NCI-H2029 (cell line): ENCODE measurements at regions not wholly inside any gene's neighbourhood (a gene's known extent, or its start where the extent isn't known, plus 50 kb on each side); places are given as distances from the start of the nearest gene placed in this dataset.
A peak's percentile ranks its signal among the peaks of the same experiment; 100 is the strongest.
"Not testable (repeated sequence)": the region's sequence is repeated elsewhere in the genome, so short reads cannot be mapped to it uniquely, and the experiment has no call there.

Experiments used
- DNase-seq: peaks from one replicate; lab custom pipeline; 2025; lab: John Stamatoyannopoulos, UW

DNA sequence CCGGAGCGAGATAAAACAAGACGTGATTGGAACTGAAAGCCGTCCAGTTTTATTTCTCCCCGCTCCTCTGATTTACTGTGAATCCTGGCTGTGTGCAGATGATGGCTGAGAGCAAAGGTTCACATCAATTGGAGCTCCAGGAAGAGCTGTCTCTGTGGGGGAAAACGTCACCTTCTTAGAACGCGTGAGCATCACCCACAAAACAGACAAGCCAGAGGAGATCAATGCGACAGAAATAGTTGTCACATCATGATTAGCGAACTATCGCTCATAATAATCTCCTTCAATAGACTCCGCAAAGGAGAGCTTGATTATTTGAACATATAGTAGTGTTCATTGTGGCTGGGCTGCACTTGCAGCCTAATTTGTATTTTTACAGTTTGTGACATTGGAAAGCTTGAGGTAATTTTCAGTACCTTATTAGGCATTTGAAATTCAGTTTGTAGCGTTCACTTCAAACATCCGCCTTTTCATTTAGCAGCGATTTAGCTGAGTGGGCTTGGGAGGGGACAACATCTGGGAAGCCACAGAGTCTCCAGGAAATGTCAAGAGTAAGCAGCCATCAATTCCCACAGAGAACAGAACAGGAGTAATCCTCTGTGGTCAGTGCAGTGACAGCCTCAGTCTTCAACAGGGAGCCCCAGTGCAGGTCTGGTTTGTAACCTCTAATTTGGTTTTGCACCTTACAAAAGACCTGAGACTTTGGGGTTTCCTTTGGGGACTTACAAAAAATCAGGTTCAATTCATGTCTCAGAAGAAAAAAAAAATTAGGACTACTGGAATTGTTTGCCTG, 276.8 kb upstream of the PFKP start:
- no peak for DNase-seq

DNA sequence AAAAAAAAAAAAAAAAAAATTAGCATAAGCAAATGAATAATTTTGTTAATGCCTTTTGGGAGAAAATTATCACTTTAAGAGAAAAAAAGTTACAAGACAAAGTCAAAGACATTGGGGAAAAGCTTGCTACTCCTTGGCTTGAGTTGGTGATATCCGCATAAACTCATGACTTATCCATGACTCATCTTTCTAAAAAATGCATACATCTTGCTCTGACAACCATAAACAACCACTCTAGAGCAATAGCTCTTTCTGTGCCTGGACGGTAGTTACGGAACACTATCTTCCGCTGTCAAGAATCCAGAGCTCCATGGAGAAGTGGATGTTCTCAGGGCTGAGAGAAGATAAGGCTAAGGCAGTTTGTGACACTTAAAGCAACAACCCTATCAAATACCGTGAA, 281.1 kb upstream of the PFKP start:
- no peak for DNase-seq

DNA sequence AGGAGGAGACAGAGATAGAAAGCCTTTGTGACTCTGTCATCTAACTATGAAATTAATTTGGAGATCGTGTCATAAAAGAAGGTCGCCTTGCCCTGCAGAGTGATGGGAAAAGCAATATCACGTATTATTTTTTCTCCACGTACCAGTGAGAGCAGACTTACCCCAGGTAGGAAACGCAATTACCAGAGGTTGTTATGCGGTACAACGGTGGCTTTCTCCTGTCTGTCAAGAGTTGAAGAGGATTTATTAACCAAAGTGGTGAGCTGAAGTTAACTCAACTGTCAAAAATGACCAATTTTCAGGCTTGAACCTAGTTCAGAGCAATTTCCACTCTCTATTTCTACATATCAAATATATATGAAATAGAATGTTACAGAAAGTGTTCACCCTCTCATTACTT, 282.6 kb upstream of the PFKP start:
- DNase-seq: no peak

DNA sequence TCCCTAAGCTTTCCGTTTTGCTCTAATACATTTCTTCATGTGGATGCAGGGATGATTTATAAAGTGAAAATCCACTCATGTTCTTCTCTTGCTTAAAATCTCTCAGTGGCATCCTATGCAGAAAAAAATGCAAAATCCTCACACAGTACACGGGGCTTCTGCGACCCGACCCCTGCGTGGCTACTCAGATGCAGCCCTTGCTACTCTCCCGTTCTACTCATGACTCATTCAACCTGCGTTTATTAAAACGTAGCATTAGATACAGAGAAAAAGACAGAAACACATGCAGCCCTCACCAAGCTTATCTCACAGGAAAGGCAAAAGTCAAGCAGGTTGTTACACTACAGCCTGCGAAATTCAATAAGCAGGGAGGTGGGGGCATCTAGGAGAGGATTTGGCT, 284.4 kb upstream of the PFKP start:
- DNase-seq: no peak

DNA sequence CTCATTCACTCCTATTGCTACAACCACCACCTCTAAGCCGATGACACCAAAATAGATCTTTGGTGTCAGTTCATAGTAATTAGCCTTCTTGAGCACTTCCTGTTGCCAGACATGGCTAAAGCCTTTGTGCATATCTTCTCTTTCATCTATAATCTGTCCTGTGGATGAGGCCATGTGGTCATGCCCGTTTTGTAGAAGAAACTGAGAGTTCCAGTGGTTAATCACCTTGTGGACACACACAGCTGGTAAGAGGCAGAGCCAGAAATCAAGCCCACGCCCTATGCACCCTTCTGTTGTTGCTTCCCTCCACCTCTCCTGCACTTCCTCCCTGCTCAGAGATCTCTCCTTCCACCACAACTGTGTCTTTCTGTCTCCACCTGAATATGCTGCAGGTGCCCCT, 285.1 kb upstream of the PFKP start:
- DNase-seq: no peak

DNA sequence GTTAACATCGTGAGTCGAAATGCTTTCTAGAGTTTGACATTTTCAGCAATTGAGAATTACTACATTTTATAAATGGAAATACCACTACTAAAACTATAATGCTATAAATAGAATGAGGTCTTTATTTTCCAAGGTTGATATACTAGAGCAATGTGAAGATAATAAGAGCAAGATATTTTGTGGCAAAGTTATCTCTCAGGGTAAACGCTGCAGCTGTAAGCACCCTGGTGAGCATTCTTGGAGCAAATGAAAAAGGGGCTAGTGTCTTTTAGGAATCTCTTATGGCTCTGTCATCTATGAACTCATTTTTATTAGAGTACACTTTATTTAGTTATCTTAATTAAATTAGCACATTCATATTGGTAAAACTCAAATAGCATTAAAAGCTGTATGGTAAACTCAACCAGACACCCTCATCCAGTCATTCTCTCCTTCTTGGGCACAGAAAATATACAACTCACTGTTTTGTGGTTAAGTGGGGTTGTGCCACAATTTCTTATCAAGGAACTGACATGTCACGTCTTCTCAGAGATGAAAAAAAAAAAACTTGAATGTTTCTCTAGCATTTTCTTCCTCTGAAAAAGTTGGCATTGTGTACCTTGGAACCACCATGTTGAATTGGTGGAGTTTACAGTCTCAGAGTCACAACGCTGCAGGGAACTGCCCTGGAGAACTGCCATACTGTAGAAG, 289.5 kb upstream of the PFKP start:
- DNase-seq: no peak

DNA sequence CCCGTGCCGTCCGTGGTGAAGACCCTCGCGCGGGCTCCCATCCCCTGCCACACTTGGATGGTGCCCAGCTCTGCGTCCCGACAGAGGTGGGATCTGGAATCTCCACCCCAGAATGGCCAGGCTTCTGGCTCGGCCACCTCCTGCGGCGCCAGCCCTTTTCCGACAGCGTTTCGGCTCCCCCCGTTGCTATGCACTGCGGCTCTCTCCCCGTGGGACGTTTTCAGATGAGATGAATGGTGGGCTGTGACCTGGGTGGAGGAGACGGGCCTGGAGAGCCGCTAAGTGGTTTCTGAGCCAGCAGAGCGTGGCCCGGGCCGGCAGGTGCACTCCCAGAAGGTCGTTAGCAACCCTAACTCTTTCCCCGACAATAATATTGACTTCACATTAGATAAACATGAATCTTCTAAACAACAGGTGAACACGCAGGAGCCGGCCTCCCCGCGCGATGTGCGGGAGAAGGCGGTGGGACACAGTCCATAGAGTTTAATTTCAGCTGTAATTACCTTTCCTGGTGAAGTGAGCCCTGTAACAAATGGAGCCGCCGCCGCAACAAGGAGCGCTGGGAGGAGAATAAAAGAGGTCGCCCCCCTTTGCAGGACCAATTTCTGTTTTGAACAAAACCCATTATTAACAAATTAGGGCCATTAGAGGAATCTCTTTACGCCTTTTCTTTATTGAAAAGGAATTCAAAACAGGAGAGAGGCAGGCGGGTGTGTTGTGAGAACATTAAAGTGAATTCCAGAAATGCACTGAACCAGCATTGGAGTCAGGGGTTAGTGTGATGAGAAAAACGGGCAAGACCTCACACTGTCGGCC, 294.3 kb upstream of the PFKP start:
- peak; percentile 92 for DNase-seq

DNA sequence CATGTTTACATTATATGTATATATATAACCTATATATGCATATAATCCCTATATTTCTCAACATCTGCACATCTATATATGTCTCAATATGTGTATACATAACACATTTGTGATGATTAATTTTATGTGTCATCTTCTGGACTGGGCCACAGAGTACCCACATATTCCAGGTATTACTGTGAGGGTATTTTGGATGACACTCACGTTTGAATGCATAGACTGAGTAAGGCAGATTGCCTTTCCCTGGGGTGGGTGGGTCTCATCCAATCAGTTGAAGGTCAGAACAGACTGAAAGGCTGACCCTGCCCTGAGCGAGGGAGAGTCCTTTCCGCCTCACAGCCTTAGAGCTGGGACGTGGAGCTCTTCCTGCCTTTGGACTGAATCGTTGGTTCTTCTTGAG, 295.2 kb upstream of the PFKP start:
- no peak for DNase-seq

DNA sequence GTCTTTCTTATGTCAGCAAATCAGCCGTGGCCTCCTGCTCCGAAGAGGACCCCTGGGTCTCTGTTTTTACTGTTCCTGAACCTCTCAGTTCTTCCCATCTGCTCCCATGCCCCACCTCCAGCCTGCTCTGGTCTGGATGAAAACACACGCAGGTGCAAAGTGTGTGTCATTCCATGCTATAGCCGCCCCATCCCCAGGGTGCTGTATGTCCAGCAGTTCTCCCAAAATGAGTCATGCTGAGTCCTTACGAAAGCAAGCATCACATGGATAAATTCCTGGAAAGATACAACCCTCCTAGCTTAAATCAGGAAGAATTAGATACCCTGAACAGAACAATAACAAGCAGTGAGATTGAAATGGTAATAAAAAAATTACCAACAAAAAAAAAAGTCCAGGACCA, 300.1 kb upstream of the PFKP start:
- DNase-seq: not testable (repeated sequence)

DNA sequence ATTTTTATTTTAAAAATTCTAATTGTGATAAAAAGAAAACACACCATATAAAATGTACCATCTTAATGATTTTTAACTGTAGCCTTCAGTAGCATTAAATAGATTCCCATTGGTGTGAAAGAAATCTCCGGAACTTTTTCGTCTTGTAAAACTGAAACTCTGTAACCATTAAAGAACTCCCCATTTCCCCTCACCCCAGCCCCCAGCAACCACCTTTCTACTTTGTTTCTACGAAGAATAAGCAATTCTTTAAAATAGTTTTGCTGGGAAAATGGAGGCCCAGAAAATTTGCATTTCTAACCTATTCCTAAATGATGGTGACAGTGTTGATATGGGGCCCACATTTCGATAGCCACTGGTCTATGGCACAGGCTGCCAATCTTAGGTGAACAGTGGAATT, 305.4 kb upstream of the PFKP start:
- no peak for DNase-seq

DNA sequence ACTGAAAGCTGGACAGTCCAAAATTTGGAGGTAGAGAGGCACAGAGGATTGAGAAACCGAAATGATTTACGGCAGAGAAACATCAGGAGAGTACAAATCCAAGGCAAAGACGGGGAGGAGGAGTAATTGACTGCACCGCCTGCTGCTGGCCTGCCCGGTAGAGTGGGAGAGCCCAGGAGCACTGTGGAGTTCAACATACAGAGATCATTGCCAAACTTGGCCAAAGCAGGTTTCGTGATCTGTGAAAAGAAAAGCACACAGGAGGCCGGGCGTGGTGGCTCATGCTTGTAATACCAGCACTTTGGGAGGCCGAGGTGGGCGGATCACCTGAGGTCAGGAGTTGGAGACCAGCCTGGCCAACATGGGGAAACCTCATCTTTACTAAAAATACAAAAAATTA, 306.0 kb upstream of the PFKP start:
- no peak for DNase-seq

DNA sequence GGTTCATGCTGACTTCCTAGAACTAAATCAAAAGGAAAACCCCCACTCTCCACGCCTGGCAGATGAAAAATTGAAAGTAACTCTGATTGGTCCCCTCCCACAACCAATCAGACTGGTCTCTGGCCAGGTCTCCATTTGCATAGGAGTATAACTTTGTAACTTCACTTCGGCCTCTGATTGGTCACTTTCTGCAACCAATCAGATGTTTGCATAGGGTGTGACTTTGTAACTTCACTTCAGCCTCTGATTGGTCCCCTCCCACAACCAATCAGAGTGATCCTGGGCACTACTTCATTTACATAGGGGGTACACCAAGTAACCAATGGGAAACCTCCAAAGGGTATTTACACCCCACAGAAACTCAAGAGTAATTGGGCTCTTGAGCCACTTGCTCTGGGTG, 306.6 kb upstream of the PFKP start:
- DNase-seq: no peak

DNA sequence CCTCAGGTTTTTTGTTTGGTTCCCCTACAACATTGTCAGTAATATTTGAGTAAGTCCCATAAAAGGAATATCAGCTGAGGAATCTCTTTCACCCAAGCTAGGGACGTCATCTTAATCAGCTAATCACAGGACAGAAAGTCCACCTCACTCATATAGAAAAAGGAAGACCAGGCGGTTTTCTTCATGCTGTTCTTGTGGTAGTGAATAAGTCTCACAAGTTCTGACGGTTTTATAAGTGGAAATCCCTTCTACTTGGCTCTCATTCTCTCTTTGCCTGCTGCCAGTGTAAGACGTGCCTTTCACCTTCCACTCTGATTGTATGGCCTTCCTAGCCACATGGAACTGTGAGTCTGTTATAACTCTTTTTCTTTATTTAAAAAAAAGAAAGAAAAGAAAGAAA, 308.1 kb upstream of the PFKP start:
- no peak for DNase-seq

DNA sequence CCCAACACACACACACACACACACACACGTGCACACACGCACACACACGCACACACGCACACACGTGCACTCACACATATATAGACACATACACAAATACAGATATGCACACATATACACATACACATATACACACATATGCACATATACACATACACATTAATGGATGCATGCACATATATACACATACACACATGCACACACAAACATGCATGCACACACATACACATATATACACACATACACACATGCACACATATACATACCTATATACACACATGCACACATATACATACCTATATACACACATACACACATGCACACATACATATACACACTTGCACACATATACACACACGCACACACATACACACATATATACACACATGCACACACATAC, 312.4 kb upstream of the PFKP start:
- no peak for DNase-seq

DNA sequence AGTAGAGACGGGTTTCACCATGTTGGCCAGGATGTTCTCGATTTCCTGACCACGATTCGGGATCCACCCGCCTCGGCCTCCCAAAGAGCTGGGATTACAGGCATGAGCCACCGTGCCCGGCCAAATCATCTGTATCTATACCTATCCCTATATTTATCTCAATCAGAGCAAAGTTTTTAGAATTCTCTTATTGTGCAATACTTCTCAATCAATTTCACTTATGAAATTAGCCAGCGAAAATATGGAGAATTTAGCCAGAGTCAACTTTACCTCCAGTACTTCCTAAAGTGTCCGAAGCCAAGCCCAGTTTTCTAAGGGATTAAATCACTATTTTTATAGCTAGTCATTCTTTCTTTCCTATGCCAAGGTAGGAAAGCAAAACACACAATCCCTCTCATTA, 319.1 kb upstream of the PFKP start:
- DNase-seq: no peak

DNA sequence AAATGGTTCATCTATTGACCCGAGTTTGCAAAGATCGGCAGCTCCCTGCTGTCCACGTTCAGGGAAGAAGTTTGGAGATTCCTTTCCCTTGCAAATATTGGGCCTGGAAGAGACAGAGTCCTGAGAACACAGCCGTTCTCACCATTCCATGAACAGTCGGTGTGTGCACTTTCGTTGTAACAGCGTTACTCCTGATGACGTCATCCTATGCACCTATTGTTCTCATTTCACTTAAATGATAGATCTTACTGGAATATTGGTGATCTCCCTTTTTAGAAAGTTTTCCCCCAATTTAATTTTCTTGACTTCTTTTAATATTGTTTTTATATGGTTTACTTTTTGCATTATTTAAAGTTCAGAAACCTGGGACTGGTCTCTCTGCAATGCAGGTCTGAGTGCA, 320.7 kb upstream of the PFKP start:
- DNase-seq: no peak

DNA sequence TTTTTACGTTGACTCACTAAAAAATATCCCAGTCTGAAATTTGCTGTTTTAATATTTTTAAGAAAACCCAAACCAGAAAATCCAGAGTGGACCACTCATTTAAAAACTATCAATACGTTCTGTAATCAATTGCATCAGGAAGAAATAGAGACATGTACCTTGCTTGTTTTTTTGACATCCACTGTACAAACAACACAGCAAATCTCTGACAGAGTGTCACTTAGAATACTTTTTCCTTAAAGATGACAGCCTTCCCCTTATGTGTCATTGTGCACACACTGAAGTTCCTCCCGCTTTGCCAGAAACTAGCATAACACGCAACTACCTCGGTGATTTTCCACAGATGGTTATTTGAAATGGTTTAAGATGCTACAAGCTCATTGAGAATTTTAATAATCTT, 321.7 kb upstream of the PFKP start:
- no peak for DNase-seq

DNA sequence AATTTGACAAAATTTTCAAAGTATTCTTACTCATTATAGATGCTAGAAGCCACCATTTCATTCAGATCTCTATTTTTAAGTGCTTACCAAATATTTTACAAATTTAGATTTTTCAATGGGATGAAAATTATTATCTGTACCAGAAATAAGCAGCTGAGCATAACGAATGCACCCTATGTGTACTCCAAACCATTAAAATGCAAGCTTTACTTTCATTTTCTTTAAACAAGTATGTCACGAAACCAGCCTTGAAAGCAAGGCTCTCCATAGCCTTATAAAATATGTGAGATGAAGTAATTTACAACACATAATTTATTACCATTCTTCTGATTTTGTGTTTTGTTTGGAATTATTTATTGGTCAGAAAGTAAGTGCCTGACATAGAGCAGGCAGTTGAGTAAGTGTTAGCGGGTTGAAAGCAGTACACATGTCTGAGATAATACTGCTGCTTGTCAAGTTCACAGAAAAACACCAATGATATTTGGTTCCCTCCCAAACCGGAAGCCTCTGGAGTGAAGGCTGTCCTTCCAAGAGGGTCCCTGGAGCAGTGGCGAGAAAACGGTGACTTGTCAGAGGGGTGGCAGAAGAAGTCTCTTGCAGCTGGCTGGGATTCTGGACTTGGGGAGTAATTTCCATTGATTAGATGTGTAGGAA, 322.7 kb upstream of the PFKP start:
- DNase-seq: no peak

DNA sequence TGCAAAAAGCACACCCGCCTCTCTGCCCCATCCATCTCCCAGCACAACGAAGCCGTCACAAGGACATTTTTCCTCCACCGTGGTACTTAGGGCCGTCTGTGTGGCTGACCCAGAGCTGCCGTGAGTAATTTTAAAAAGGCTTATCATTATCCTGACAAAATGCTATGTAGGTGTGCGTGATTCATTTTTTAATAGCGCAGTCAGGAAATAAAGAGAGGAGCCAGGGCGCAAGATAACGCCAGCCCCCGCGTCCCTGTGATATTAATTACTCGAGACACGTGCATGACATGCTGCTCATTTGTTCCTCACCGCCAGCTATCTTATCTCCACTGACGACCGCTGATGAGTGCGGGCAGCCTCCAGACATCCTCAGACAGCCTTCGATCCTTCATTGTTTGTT, 332.7 kb upstream of the PFKP start:
- no peak for DNase-seq

DNA sequence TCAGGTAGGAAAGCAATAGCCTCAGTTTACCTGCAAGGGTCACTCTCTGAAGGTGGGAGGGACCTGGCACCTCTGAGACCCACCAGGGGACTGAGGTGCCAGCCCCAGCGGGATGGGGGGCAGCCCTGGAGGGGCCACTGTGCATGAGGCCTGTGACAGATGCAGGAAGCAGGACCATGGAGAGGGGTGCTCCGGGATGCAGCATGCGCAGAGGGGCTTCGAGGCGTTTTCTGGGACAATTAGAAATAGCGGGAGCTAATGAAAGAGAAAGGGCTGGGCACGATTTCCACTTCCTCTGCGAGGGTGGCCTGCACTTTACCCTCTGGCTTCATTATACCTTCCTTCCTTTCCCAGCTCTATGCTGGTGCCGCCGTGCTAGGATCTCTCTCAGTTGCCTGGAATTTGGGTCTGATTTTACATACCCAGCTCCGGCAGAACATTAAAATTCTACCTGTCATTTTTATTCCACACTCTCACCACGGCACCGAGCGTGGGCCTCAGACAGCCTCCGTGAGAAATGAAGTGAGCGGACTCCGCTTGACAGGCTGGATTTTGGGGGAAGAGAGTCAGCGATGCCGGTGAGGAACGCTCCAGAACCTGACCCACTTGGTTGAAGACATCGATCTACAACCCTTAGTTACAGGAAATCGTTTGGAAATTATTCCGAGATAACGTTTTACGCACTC, 333.9 kb upstream of the PFKP start:
- no peak for DNase-seq

DNA sequence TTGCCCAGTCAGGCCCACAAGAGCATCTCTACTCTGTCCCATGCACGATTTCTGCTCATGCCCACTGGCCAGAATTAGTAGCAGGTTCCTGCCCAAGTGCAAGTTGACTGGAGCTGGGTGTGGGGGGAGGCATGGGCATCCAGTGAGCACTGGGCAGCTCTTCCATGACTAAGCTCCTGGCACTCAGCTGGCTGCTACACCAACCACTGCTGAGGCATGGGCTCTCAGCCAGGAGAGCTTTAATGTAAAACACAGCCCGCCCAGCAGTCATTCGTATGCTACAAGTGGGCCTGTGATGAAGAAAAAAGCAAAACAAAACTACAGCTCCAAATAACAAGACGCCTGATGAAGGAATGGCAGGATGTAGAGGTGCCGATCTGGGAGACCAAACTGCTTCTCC, 335.4 kb upstream of the PFKP start:
- no peak for DNase-seq

DNA sequence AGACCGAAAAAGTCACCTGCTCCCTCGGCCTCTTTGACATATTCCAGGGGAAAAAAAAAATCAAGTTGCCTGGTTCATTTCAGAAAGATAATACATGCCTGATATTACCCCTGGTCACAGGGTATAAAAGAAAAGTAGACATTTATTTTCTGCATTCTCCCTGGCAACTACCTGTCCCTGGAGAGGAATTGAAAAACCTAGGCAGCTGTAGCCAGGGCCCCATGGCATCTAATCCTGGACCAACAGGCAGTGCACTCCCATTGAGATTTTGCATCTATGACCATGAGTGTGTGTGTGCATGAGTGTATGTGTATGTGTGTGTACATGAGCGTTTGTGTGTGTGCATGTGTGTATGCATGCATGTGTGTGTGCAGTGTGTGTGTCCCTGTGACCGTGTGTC, 338.2 kb upstream of the PFKP start:
- no peak for DNase-seq
